ENCODE measurements at regions not wholly inside any gene's neighbourhood (a gene's known extent, or its start where the extent isn't known, plus 50 kb on each side); places are given as distances from the start of the nearest gene placed in this dataset.

GRCh38 chr2:7812231-7812995 lies 869.4 kb upstream of the ID2 start:
- 82 to 84% methylated on average over 2 of the region's 2 CpGs for WGBS, 2 donors (ENCODE audit: low coverage in 1 of 2)
- H3K4me1 ChIP-seq: no peaks in the 10 kb centered on the region
- intact Hi-C loops (cut with DNase I; ENCODE audit: low total_unique reads): no loop called here
- DNase-seq: no peak
- H3K4me3 ChIP-seq: no peak overlapping the region
- H3K27me3 ChIP-seq: no peaks in the 10 kb centered on the region
- H3K36me3 ChIP-seq: no peaks in the 10 kb centered on the region
- in situ Hi-C loops (cut with MboI; ENCODE audit: low pct_ligation_motif_present in 1 of 4, low pct_unique_long_range_greater_than_20kb in 1 of 4, low sequenced_read_pairs in 3 of 4): no loop called here
- H3K9me3 ChIP-seq: no peaks in the 10 kb centered on the region
- TF ChIP-seq POLR2AphosphoS5 (IDR thresholded peaks at IDR 0.05) (no peak), POLR2A (IDR thresholded peaks at IDR 0.05) (no peak), EP300 (IDR thresholded peaks at IDR 0.05; ENCODE audit: low read depth) (no peak)
- TF ChIP-seq, protein P1, sequence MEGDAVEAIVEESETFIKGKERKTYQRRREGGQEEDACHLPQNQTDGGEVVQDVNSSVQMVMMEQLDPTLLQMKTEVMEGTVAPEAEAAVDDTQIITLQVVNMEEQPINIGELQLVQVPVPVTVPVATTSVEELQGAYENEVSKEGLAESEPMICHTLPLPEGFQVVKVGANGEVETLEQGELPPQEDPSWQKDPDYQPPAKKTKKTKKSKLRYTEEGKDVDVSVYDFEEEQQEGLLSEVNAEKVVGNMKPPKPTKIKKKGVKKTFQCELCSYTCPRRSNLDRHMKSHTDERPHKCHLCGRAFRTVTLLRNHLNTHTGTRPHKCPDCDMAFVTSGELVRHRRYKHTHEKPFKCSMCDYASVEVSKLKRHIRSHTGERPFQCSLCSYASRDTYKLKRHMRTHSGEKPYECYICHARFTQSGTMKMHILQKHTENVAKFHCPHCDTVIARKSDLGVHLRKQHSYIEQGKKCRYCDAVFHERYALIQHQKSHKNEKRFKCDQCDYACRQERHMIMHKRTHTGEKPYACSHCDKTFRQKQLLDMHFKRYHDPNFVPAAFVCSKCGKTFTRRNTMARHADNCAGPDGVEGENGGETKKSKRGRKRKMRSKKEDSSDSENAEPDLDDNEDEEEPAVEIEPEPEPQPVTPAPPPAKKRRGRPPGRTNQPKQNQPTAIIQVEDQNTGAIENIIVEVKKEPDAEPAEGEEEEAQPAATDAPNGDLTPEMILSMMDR (IDR thresholded peaks at IDR 0.05): no peak
- H3K27ac ChIP-seq: no peak overlapping the region

GRCh38 chr2:7813541-7814292 lies 868.1 kb upstream of the ID2 start:
- Histone ChIP-seq H3K9me3 (no peaks in the 10 kb centered on the region), H3K27ac (no peak overlapping the region), H3K4me1 (no peaks in the 10 kb centered on the region), H3K27me3 (no peaks in the 10 kb centered on the region), H3K4me3 (no peak overlapping the region), H3K36me3 (no peaks in the 10 kb centered on the region)
- no peak for TF ChIP-seq EP300 (IDR thresholded peaks at IDR 0.05; ENCODE audit: low read depth)
- TF ChIP-seq, protein P1 (IDR thresholded peaks at IDR 0.05): no peak
- no peak for TF ChIP-seq POLR2AphosphoS5 (IDR thresholded peaks at IDR 0.05)
- TF ChIP-seq POLR2A (IDR thresholded peaks at IDR 0.05): no peak
- WGBS, 2 donors (ENCODE audit: low coverage in 1 of 2): 83 to 95% methylated on average over 6 to 9 of the region's 9 CpGs
- DNase-seq: no peak
- intact Hi-C loops (cut with DNase I; ENCODE audit: low total_unique reads) (no loop called here), in situ Hi-C loops (cut with MboI; ENCODE audit: low pct_ligation_motif_present in 1 of 4, low pct_unique_long_range_greater_than_20kb in 1 of 4, low sequenced_read_pairs in 3 of 4) (no loop called here)

DNA sequence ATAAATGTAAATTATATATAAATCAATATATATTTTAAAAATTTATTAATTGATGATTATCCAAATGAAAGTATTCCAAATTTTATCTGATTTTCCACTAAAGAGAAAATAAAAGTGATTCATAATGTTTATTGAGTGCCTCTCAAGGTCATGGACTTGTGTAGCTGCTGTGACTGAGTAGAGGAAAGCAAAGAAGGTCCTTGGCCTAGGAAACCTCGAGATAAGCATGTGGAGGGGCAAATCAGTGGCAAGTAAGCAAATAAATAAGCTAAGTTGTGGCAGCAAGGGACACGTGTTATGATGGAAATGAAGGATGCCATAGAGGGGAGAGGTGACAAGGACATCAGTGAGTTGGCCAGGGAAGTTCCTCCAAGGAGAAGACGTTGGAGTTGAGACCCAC lies 866.1 kb upstream of the ID2 start:
- intact Hi-C loops (cut with DNase I; ENCODE audit: low total_unique reads) (no loop called here), in situ Hi-C loops (cut with MboI; ENCODE audit: low pct_ligation_motif_present in 1 of 4, low pct_unique_long_range_greater_than_20kb in 1 of 4, low sequenced_read_pairs in 3 of 4) (no loop called here)
- no peaks in the 10 kb centered on the region for H3K4me1 ChIP-seq
- H3K9me3 ChIP-seq: no peaks in the 10 kb centered on the region
- no peaks in the 10 kb centered on the region for H3K36me3 ChIP-seq
- 73 to 89% methylated on average over 2 to 3 of the region's 3 CpGs for WGBS, 2 donors (ENCODE audit: low coverage in 1 of 2)
- no peak for DNase-seq
- TF ChIP-seq POLR2A (IDR thresholded peaks at IDR 0.05) (no peak), EP300 (IDR thresholded peaks at IDR 0.05; ENCODE audit: low read depth) (no peak), POLR2AphosphoS5 (IDR thresholded peaks at IDR 0.05) (no peak)
- TF ChIP-seq, protein P1 (IDR thresholded peaks at IDR 0.05): no peak
- H3K27ac ChIP-seq: no peak overlapping the region
- H3K27me3 ChIP-seq: no peaks in the 10 kb centered on the region
- no peak overlapping the region for H3K4me3 ChIP-seq

GRCh38 chr2:7816233-7816632 lies 865.6 kb upstream of the ID2 start:
- Histone ChIP-seq H3K9me3 (no peaks in the 10 kb centered on the region), H3K27ac (no peak overlapping the region), H3K4me1 (no peaks in the 10 kb centered on the region), H3K36me3 (no peaks in the 10 kb centered on the region), H3K4me3 (no peak overlapping the region), H3K27me3 (no peaks in the 10 kb centered on the region)
- intact Hi-C loops (cut with DNase I; ENCODE audit: low total_unique reads): no loop called here
- no peak for DNase-seq
- TF ChIP-seq POLR2A (IDR thresholded peaks at IDR 0.05) (no peak), EP300 (IDR thresholded peaks at IDR 0.05; ENCODE audit: low read depth) (no peak), POLR2AphosphoS5 (IDR thresholded peaks at IDR 0.05) (no peak)
- TF ChIP-seq, protein P1 (IDR thresholded peaks at IDR 0.05): no peak
- in situ Hi-C loops (cut with MboI; ENCODE audit: low pct_ligation_motif_present in 1 of 4, low pct_unique_long_range_greater_than_20kb in 1 of 4, low sequenced_read_pairs in 3 of 4): no loop called here
- WGBS, 2 donors (ENCODE audit: low coverage in 1 of 2): 72 to 83% methylated on average over 6 to 7 of the region's 7 CpGs
